ENCODE measurements at regions not wholly inside any gene's neighbourhood (a gene's known extent, or its start where the extent isn't known, plus 50 kb on each side); places are given as distances from the start of the nearest gene placed in this dataset.

GRCh38 chr2:6113786-6114185, 421.6 kb downstream of the SOX11 start (continued):
- TF ChIP-seq CEBPZ (IDR thresholded peaks at IDR 0.05; ENCODE audit: low read length) (no peak), ZNF549 (CRISPR knock-in tag; IDR thresholded peaks at IDR 0.05) (no peak), PRDM10 (CRISPR knock-in tag; IDR thresholded peaks at IDR 0.05; ENCODE audit: low read depth) (no peak), IKZF4 (CRISPR knock-in tag; IDR thresholded peaks at IDR 0.05; ENCODE audit: borderline replicate concordance, low read depth, not compliant biosample characterization) (no peak), BRF2 (CRISPR knock-in tag; IDR thresholded peaks at IDR 0.05) (no peak), ZNF513 (CRISPR knock-in tag; conservative IDR thresholded peaks at IDR 0.05) (no peak), DRAP1 (CRISPR knock-in tag; IDR thresholded peaks at IDR 0.05) (no peak)

Measured in HepG2 (cell line).